GM06990 (cell line): ENCODE measurements at regions not wholly inside any gene's neighbourhood (a gene's known extent, or its start where the extent isn't known, plus 50 kb on each side); places are given as distances from the start of the nearest gene placed in this dataset.

Experiments used
- DNase-seq: peaks from one replicate; pipeline ENCODE4 v3.0.0-alpha.2; 2011; ENCODE audit not compliant: insufficient read length; ENCODE audit errors: extremely low read depth
- H3K27me3 ChIP-seq: replicated peaks from 2 replicates; pipeline ENCODE4 v1.6.0; 2011; ENCODE audit warnings: low read length; ENCODE audit not compliant: control insufficient read depth, insufficient read depth
- H3K36me3 ChIP-seq: 2 replicates; pipeline ENCODE4 v1.5.1; 2011; ENCODE audit warnings: low read length; ENCODE audit not compliant: control insufficient read depth, insufficient read depth
- H3K4me3 ChIP-seq: replicated peaks from 2 replicates; pipeline ENCODE4 v1.5.1; 2011; ENCODE audit warnings: low read depth, mild to moderate bottlenecking, control low read depth, low read length
- CTCF ChIP-seq: IDR thresholded peaks from 2 replicates; pipeline ENCODE4 v1.5.1; 2011; ENCODE audit warnings: low read length, control low read depth, mild to moderate bottlenecking, inconsistent platforms; ENCODE audit not compliant: insufficient read depth, poor library complexity, severe bottlenecking

- Histone ChIP-seq H3K27me3 (no peaks in the 10 kb centered on the region), H3K4me3 (no peak overlapping the region), H3K36me3 (no peaks in the 10 kb centered on the region)
- no peak for TF ChIP-seq CTCF
- DNase-seq = no peak
These were observed 674.3 kb upstream of the REG3G start for GRCh38 chr2:78351208-78351607.

- no peaks in the 10 kb centered on the region for H3K27me3 ChIP-seq
- TF ChIP-seq CTCF = no peak
- no peak overlapping the region for H3K4me3 ChIP-seq
- DNase-seq = no peak
- H3K36me3 ChIP-seq = no peaks in the 10 kb centered on the region
These were observed 672.3 kb upstream of the REG3G start for GRCh38 chr2:78353168-78353567.

DNA sequence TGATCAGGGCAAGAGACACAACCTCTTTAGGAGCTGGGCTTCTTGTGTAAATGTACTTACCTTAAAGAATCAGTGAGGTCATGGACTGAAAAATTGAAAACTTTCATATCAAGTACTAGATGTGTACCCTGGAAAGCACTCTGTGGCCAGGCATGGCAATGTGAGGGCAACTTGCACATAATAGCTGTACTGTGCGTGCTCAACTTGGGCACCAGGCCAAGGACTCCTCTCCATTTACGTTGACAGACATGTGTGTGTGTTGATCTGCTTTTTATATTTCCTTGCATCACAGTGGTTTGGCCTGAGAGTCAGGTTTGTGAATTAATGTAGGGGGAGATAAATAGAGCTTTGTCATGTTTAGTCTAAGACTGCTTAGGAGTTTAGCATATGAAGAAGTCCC is 669.5 kb upstream of the REG3G start:
- H3K27me3 ChIP-seq = no peaks in the 10 kb centered on the region
- no peaks in the 10 kb centered on the region for H3K36me3 ChIP-seq
- no peak for TF ChIP-seq CTCF
- no peak overlapping the region for H3K4me3 ChIP-seq
- no peak for DNase-seq

DNA sequence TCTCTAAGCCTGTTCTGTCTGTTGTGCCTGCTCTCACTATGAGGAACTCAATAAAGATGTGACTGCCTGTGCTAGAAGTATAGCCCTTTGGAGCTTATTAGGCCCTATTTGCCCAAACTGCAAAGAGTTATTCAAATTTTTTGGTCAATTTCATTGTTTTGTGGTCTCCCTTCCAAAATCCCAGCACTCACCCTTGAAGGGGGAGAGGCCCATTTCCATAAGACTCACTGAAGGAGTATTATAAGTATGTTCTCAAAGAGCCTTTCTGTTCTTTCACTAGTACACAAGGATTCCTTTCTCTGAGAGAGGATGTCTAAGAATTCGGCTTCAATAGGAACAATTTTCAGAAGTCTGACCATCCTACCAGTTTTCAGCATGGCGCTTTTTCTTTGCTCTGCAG is 641.9 kb upstream of the REG3G start:
- no peak for TF ChIP-seq CTCF
- Histone ChIP-seq H3K27me3 (no peaks in the 10 kb centered on the region), H3K4me3 (no peak overlapping the region), H3K36me3 (no peaks in the 10 kb centered on the region)
- no peak for DNase-seq

- TF ChIP-seq CTCF = no peak
These were observed 628.3 kb upstream of the REG3G start for GRCh38 chr2:78397198-78397597.

DNA sequence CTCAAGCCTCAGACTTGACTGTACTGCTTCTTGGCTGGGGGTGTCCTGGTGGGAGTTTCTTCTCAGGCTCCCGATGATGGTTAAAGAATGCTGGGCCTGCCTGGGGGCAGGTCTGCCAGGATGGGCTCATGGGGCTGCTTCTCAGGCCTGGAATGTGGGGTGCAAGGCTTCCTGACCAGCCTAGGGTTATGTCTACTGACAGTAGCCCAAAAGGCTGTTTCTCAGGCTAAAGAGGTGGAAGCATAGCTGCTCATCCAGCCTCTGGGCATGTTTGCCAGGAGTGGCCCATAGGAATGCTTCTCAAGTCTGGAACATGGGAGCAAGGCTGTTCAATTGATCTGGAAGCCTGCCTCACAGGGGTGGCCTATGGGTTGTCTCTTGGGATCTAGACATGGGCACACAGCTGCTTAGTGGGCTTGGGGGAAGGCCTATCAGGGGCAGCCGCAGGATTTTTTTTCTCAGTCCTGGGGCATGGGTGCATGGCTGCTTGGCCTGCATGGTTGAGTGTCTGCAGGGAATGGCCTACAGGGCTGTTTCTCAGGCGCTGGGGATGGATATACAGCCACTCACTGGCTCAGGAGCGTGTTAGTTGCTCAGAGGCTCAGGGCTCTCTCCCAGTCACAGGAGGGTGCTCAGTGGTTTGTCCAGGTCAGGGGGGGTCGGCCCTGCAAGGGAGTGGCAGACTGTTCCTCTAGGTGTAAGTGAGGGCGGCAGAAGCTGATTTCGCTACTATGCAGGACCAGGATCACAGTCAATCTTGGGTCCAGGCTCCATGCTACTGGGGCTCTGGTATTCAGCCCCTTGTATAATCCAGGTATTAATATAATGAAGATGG is 617.3 kb upstream of the REG3G start:
- H3K4me3 ChIP-seq = no peak overlapping the region
- H3K27me3 ChIP-seq = no peaks in the 10 kb centered on the region
- DNase-seq = no peak
- H3K36me3 ChIP-seq = no peaks in the 10 kb centered on the region
- no peak for TF ChIP-seq CTCF

More at GRCh38 chr2:78397198-78397597, 628.3 kb upstream of the REG3G start:
- DNase-seq = no peak
- no peak overlapping the region for H3K4me3 ChIP-seq
- no peaks in the 10 kb centered on the region for H3K36me3 ChIP-seq
- H3K27me3 ChIP-seq = no peaks in the 10 kb centered on the region
